DOHH2 (cell line): ENCODE measurements at regions not wholly inside any gene's neighbourhood (a gene's known extent, or its start where the extent isn't known, plus 50 kb on each side); places are given as distances from the start of the nearest gene placed in this dataset.

Source experiments
- EZH2phosphoT487 ChIP-seq: fragments of 200-600 bp; sonication (generic); IDR thresholded peaks from 2 replicates; pipeline ENCODE4 v1.6.1; 2017; ENCODE audit warnings: borderline replicate concordance, mild to moderate bottlenecking, antibody characterized with exemption, low read length, moderate library complexity, mixed read lengths
- TF ChIP-seq, protein P1 (sequence below): fragments of 200-600 bp; sonication (generic); IDR thresholded peaks from one replicate; pipeline ENCODE4 v1.5.1; 2014; ENCODE audit warnings: antibody characterized with exemption, mild to moderate bottlenecking, low read depth, low read length; ENCODE audit not compliant: poor library complexity, severe bottlenecking

DNA sequence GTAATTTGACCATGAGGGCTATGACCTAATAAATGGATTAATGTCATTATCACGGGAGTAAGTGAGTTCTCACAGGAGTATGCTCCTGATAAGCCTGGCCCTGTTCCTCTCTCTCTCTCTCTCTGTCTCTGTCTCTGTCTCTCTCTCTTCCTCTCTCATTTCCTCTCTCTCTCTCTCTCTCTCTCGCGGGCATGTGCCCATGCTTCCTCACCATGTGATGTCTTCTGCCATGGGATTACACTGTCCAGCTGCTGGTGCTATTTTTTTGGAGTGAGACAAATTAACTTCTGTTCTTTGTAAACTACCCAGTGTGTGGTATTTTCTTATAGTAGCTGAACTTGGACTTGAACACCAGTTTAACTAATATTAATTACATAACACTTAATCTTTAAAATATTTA lies 374.3 kb upstream of the GJE1 start:
- TF ChIP-seq EZH2phosphoT487, result no peak
- TF ChIP-seq, protein P1, sequence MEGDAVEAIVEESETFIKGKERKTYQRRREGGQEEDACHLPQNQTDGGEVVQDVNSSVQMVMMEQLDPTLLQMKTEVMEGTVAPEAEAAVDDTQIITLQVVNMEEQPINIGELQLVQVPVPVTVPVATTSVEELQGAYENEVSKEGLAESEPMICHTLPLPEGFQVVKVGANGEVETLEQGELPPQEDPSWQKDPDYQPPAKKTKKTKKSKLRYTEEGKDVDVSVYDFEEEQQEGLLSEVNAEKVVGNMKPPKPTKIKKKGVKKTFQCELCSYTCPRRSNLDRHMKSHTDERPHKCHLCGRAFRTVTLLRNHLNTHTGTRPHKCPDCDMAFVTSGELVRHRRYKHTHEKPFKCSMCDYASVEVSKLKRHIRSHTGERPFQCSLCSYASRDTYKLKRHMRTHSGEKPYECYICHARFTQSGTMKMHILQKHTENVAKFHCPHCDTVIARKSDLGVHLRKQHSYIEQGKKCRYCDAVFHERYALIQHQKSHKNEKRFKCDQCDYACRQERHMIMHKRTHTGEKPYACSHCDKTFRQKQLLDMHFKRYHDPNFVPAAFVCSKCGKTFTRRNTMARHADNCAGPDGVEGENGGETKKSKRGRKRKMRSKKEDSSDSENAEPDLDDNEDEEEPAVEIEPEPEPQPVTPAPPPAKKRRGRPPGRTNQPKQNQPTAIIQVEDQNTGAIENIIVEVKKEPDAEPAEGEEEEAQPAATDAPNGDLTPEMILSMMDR, result no peak
